Activated naive CD8-positive, alpha-beta T cell treated with anti-CD3 and anti-CD28 coated beads, Interleukin-2, amount 10 ng/mL, durations not matched to agents 7 days and 5 days (primary cell): ENCODE measurements at regions not wholly inside any gene's neighbourhood (a gene's known extent, or its start where the extent isn't known, plus 50 kb on each side); places are given as distances from the start of the nearest gene placed in this dataset.

Experiments
- ATAC-seq: fragments of 150-1000 bp; cut with Tn5 transposase; one replicate; pipeline ENCODE4 v1.10.0; 2021; ENCODE audit warnings: low read depth, moderate library complexity
- POLR2A ChIA-PET: fragments of 350-600 bp; sonication (Branson Sonifier 250); formaldehyde crosslinking; loops from one replicate; lab custom pipeline; 2021; ENCODE audit warnings: antibody characterized with exemption; lab: Charles Lee
- DNase-seq: peaks from one replicate; pipeline ENCODE4 v3.0.0; 2021
- H3K27ac Mint-ChIP-seq: one replicate; pipeline ENCODE4 v1.8.0; 2022; ENCODE audit warnings: mild to moderate bottlenecking, mixed read lengths
- H3K27me3 Mint-ChIP-seq: one replicate; pipeline ENCODE4 v1.8.0; 2022; ENCODE audit warnings: mild to moderate bottlenecking, moderate library complexity, mixed read lengths
- H3K36me3 Mint-ChIP-seq: one replicate; pipeline ENCODE4 v1.8.0; 2021; ENCODE audit warnings: mild to moderate bottlenecking, mixed read lengths
- H3K4me1 Mint-ChIP-seq: one replicate; pipeline ENCODE4 v1.8.0; 2021; ENCODE audit warnings: mixed read lengths
- H3K4me3 Mint-ChIP-seq: one replicate; pipeline ENCODE4 v1.8.0; 2022; ENCODE audit warnings: mild to moderate bottlenecking, moderate library complexity, mixed read lengths
- H3K9me3 Mint-ChIP-seq: one replicate; pipeline ENCODE4 v1.8.0; 2021; ENCODE audit warnings: mixed read lengths

GRCh38 chr22:47784367-47784983 is 1022.0 kb downstream of the TBC1D22A start:
- no peak overlapping the region for H3K27ac Mint-ChIP-seq
- no peak for DNase-seq
- H3K4me1 Mint-ChIP-seq, result no peaks in the 10 kb centered on the region
- no peaks in the 10 kb centered on the region for H3K36me3 Mint-ChIP-seq
- peaks cover 3% of the 10 kb centered on the region for H3K27me3 Mint-ChIP-seq
- peaks cover 1% of the 10 kb centered on the region for H3K9me3 Mint-ChIP-seq
- no peak for ATAC-seq
- POLR2A ChIA-PET, result no interaction called here
- H3K4me3 Mint-ChIP-seq, result no peak overlapping the region

- ATAC-seq (no peak), DNase-seq (no peak)
- no peaks in the 10 kb centered on the region for H3K36me3 Mint-ChIP-seq
- H3K4me1 Mint-ChIP-seq, result no peaks in the 10 kb centered on the region
- peaks cover 3% of the 10 kb centered on the region for H3K27me3 Mint-ChIP-seq
- POLR2A ChIA-PET, result no interaction called here
- no peak overlapping the region for H3K4me3 Mint-ChIP-seq
- H3K9me3 Mint-ChIP-seq, result peaks cover 1% of the 10 kb centered on the region
- H3K27ac Mint-ChIP-seq, result no peak overlapping the region
Measured at GRCh38 chr22:47783433-47784366, 1021.2 kb downstream of the TBC1D22A start.

- Mint-ChIP-seq H3K27me3 (no peaks in the 10 kb centered on the region), H3K9me3 (peaks cover 1% of the 10 kb centered on the region), H3K4me1 (no peaks in the 10 kb centered on the region), H3K36me3 (no peaks in the 10 kb centered on the region), H3K27ac (no peak overlapping the region), H3K4me3 (no peak overlapping the region)
- POLR2A ChIA-PET, result no interaction called here
- DNase-seq (no peak), ATAC-seq (no peak)
Measured at GRCh38 chr22:47782328-47783075, 1020.1 kb downstream of the TBC1D22A start.

DNA sequence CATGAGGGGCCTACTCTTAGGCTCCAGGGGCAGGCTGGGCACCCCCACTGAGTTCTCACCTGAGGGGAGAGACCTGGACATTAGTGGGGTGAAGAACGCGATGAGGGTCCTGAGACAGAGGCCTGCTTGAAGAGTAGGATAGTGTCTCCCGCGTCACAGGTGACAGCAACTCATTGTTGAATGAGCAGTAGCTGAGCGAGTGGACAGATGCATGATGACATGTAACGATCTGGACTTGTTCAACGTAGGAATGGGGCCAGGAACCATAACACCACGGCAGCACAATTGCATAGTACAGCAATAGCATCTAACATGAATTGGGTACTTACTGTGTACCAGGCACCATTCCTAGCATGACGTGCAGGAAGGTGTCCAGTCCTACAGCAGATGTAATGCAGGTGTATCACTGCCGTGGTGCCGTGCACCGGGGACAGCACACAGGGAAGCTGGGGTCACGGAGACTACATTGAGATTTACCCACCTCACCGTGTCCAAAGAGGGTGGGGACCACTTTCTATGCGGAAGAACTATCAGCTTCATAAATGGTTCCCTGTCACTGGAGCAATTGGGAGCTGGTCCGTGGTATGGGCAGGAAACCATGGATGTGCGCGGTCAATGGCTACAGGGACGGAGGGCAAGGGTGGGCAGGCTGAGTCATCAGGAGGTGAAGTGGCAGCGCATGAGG is 1019.1 kb downstream of the TBC1D22A start:
- Mint-ChIP-seq H3K4me1 (no peaks in the 10 kb centered on the region), H3K36me3 (no peaks in the 10 kb centered on the region), H3K27me3 (no peaks in the 10 kb centered on the region), H3K9me3 (peaks cover 1% of the 10 kb centered on the region), H3K4me3 (no peak overlapping the region), H3K27ac (no peak overlapping the region)
- POLR2A ChIA-PET, result no interaction called here
- no peak for ATAC-seq
- no peak for DNase-seq

DNA sequence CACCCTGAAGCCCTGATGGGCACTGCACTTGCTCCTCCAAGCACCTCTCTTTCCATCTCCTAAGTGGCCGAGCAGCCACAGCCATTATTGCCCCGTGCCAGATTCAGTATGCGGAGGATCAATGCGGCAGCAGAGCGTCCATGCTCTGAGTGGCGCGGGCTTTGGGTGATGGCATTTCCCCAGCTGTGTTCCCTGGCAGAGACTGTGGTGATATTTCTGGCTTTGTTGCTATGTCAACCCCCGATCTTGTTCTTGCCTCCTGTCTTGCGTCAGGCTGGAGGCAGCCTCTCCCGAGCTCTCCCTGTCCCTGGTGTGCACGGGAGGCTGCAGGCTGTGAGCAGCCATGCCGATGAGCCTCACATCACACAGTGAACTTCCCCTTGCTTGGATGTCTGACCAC is 1018.6 kb downstream of the TBC1D22A start:
- Mint-ChIP-seq H3K27me3 (no peaks in the 10 kb centered on the region), H3K4me1 (no peaks in the 10 kb centered on the region), H3K4me3 (no peak overlapping the region), H3K9me3 (peaks cover 1% of the 10 kb centered on the region), H3K36me3 (no peaks in the 10 kb centered on the region), H3K27ac (no peak overlapping the region)
- POLR2A ChIA-PET, result no interaction called here
- DNase-seq, result no peak
- ATAC-seq, result no peak

GRCh38 chr22:47780281-47780875 is 1017.9 kb downstream of the TBC1D22A start:
- POLR2A ChIA-PET, result no interaction called here
- Mint-ChIP-seq H3K9me3 (peaks cover 1% of the 10 kb centered on the region), H3K27me3 (no peaks in the 10 kb centered on the region), H3K36me3 (no peaks in the 10 kb centered on the region), H3K27ac (no peak overlapping the region), H3K4me1 (no peaks in the 10 kb centered on the region), H3K4me3 (no peak overlapping the region)
- ATAC-seq, result no peak
- no peak for DNase-seq

- no peaks in the 10 kb centered on the region for H3K36me3 Mint-ChIP-seq
- ATAC-seq, result no peak
Measured at GRCh38 chr22:47779474-47779873, 1017.0 kb downstream of the TBC1D22A start.

DNA sequence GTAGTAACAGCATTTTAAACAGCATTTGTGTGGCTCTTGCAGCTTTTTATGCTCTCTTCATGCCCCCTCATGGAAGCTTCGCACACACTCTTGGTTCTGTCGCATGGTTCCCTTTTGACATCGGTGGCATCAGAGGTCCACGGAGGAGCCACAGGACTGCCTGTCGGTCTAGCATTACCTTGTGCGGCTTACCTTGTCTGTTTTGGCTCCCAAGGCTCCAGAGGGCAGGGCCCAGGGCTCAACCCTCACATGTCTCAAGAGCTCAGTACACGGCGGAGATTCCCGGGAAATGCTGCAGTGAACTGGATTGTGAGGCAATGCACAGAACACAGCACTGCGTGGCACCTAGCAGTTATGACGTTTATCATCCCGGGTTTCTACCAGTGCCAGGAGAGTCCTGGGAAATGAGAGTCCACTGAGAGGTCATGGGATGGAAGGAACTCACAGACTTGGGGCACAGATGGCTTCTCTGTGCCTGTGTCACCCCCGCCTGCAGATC is 1015.8 kb downstream of the TBC1D22A start:
- no peaks in the 10 kb centered on the region for H3K27me3 Mint-ChIP-seq
- H3K4me1 Mint-ChIP-seq, result no peaks in the 10 kb centered on the region
- no peaks in the 10 kb centered on the region for H3K36me3 Mint-ChIP-seq
- DNase-seq (no peak), ATAC-seq (no peak)
- POLR2A ChIA-PET, result no interaction called here
- H3K9me3 Mint-ChIP-seq, result peaks cover 1% of the 10 kb centered on the region
- no peak overlapping the region for H3K4me3 Mint-ChIP-seq
- H3K27ac Mint-ChIP-seq, result no peak overlapping the region

More at GRCh38 chr22:47779474-47779873, 1017.0 kb downstream of the TBC1D22A start:
- Mint-ChIP-seq H3K4me1 (no peaks in the 10 kb centered on the region), H3K9me3 (peaks cover 1% of the 10 kb centered on the region), H3K27ac (no peak overlapping the region), H3K4me3 (no peak overlapping the region), H3K27me3 (no peaks in the 10 kb centered on the region)
- no peak for DNase-seq
- POLR2A ChIA-PET, result no interaction called here

- Mint-ChIP-seq H3K4me3 (no peak overlapping the region), H3K27ac (no peak overlapping the region), H3K4me1 (no peaks in the 10 kb centered on the region), H3K36me3 (no peaks in the 10 kb centered on the region), H3K9me3 (peaks cover 1% of the 10 kb centered on the region), H3K27me3 (no peaks in the 10 kb centered on the region)
- no peak for ATAC-seq
- POLR2A ChIA-PET, result no interaction called here
- DNase-seq, result no peak
Measured at GRCh38 chr22:47777426-47777825, 1015.0 kb downstream of the TBC1D22A start.

DNA sequence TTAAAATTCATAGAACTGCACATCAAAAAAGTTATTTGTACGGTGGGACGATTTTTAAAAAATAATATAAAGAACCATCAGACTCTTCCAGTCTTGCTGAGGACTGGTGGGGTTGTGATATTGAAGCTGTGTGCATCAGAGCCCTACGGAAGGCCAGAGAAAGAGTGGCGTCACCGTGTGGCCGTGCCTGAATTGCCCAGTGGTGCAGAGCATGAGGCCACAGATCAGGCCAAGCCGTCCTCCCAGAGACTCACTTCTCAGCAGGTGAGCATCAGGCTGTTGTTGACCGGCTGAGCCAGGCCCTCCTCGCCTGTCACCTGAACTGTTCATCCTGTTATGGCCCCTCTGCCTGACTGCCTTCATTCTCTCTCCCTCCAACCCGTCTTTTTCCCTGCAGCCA is 1013.9 kb downstream of the TBC1D22A start:
- Mint-ChIP-seq H3K27ac (no peak overlapping the region), H3K4me1 (no peaks in the 10 kb centered on the region), H3K36me3 (no peaks in the 10 kb centered on the region), H3K9me3 (no peaks in the 10 kb centered on the region), H3K27me3 (no peaks in the 10 kb centered on the region), H3K4me3 (no peak overlapping the region)
- DNase-seq, result no peak
- no peak for ATAC-seq
- POLR2A ChIA-PET, result no interaction called here

DNA sequence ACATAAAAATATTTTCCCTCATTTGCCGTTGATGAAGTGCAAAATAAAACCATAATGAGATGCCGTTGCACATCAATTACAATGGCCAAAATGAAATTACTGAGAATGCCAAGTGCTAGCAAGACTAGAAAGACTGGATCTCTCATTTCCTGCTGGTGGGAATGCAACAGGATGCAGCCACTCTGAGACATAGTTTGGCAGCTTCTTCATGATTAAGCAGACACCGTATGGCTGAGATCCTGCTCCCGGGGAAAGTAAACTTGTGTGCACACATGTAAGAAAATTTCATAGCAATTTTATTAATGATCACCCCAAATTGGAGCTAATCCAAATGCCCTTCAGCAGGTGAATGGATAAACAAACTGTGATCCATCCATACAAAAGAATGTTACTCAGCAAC is 1013.2 kb downstream of the TBC1D22A start:
- H3K9me3 Mint-ChIP-seq, result no peaks in the 10 kb centered on the region
- H3K36me3 Mint-ChIP-seq, result no peaks in the 10 kb centered on the region
- ATAC-seq (no peak), DNase-seq (no peak)
- H3K4me1 Mint-ChIP-seq, result no peaks in the 10 kb centered on the region
- peaks cover 2% of the 10 kb centered on the region for H3K27me3 Mint-ChIP-seq
- POLR2A ChIA-PET, result no interaction called here
- no peak overlapping the region for H3K27ac Mint-ChIP-seq
- H3K4me3 Mint-ChIP-seq, result no peak overlapping the region

DNA sequence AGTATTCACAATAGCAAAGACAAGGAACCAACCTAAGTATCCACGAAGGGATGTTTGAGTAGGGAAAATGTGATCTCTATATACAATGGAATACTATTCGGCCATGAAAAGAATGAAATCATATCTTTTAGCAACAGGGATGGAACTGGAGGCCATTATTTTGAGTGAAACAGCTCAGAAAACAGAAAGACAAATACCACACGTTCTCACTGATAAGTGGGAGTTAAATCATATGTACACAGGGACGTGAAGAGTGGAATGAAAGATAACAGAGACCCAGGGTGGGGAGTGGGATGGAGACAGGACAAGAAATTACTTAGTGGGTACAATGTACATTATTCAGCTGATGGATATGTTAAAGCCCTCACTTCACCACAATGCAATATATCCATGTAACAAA is 1012.7 kb downstream of the TBC1D22A start:
- POLR2A ChIA-PET, result no interaction called here
- DNase-seq (no peak), ATAC-seq (no peak)
- Mint-ChIP-seq H3K4me1 (no peaks in the 10 kb centered on the region), H3K36me3 (no peaks in the 10 kb centered on the region), H3K9me3 (no peaks in the 10 kb centered on the region), H3K27ac (no peak overlapping the region), H3K27me3 (peaks cover 2% of the 10 kb centered on the region), H3K4me3 (no peak overlapping the region)

DNA sequence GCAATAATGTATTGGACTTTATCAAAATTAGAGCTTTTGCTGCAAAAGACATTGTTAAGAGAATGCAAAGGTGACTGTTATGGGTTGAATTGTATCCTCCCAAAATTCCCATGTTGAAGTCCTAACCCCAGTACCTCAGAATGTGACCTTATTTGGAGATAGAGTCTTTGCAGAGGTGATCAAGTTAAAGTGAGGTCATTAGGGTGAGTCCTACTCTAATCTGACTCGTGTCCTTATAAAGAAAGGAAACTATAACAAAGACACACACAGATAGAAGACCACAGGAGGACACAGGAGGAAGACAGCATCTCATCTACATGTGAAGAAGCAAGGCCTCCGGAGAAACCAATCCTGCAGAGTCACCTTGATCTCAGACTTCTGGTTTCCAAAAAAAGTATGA is 1011.2 kb downstream of the TBC1D22A start:
- Mint-ChIP-seq H3K27ac (no peak overlapping the region), H3K9me3 (no peaks in the 10 kb centered on the region), H3K36me3 (no peaks in the 10 kb centered on the region), H3K27me3 (peaks cover 2% of the 10 kb centered on the region), H3K4me1 (no peaks in the 10 kb centered on the region), H3K4me3 (no peak overlapping the region)
- POLR2A ChIA-PET, result no interaction called here
- ATAC-seq (no peak), DNase-seq (no peak)
